ENCODE measurements at regions not wholly inside any gene's neighbourhood (a gene's known extent, or its start where the extent isn't known, plus 50 kb on each side); places are given as distances from the start of the nearest gene placed in this dataset.

GRCh38 chr10:94146313-94146712 lies 152.6 kb downstream of the PLCE1 start:
- Histone ChIP-seq H3K9me3 (no peaks in the 10 kb centered on the region), H3K36me3 (ENCODE audit: control insufficient read depth in 2 of 2, extremely low read depth in 1 of 2, insufficient read depth in 1 of 2, low read length in 1 of 2) (no peaks in the 10 kb centered on the region), H3K27me3 (replicated peaks in 1 of 2; ENCODE audit: control insufficient read depth in 2 of 2, extremely low read depth in 1 of 2, insufficient read depth in 2 of 2, low read length in 1 of 2) (peaks cover 0 to 4% of the 10 kb centered on the region in 2 experiments), H3K4me1 (ENCODE audit: control insufficient read depth in 1 of 2, extremely low read depth in 1 of 2, insufficient read depth in 2 of 2, low read length in 2 of 2) (no peaks in the 10 kb centered on the region), H3K4me3 (ENCODE audit: control insufficient read depth in 1 of 2, extremely low read depth in 1 of 2, low read length in 1 of 2) (no peak overlapping the region), H3K27ac (ENCODE audit: low read length) (no peak overlapping the region)
- ChIA-PET POLR2A (no interaction called here), CTCF (no interaction called here)
- Mint-ChIP-seq H3K4me1 (no peaks in the 10 kb centered on the region), H3K27me3 (peaks cover 2 to 7% of the 10 kb centered on the region in 2 donors), H3K27ac (no peak overlapping the region), H3K4me3 (no peak overlapping the region), H3K9me3 (peaks cover 0 to 8% (median 0%) of the 10 kb centered on the region in 3 donors), H3K36me3 (no peaks in the 10 kb centered on the region)
- ATAC-seq (replicated peaks in 1 of 4) (no peak), DNase-seq (no peak)
- WGBS (ENCODE audit: insufficient coverage), result 88% methylated on average over 5 of the region's 8 CpGs

DNA sequence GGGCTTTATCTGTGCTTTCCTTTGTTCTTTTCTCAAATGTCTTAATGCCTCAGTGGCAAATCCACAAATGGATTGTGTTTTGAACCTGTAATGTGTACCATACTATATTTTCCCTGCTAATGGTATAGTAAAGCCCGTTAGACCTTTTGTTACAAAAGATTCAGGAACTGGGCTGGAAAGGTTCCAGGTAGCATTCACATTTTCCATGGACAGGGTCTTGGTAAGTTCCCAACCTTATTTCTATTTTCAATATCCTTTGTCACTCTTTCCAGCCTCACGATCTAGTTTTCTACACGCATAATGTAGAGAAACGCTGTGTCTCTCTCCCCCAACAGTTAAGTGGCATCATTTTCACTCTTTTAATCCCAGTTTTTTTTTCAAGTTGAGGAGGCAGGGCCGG lies 153.0 kb downstream of the PLCE1 start:
- no peak overlapping the region for H3K4me3 Mint-ChIP-seq
- no peaks in the 10 kb centered on the region for H3K4me1 Mint-ChIP-seq
- no peak for DNase-seq
- ChIA-PET POLR2A (no interaction called here), CTCF (no interaction called here)
- no CpG with 5 or more reads among the region's 5 CpGs for WGBS (ENCODE audit: insufficient coverage)
- Histone ChIP-seq H3K4me1 (ENCODE audit: control insufficient read depth in 1 of 2, extremely low read depth in 1 of 2, insufficient read depth in 2 of 2, low read length in 2 of 2) (no peaks in the 10 kb centered on the region), H3K4me3 (ENCODE audit: control insufficient read depth in 1 of 2, extremely low read depth in 1 of 2, low read length in 1 of 2) (no peak overlapping the region), H3K27me3 (replicated peaks in 1 of 2; ENCODE audit: control insufficient read depth in 2 of 2, extremely low read depth in 1 of 2, insufficient read depth in 2 of 2, low read length in 1 of 2) (peaks cover 0 to 4% of the 10 kb centered on the region in 2 experiments), H3K27ac (ENCODE audit: low read length) (no peak overlapping the region), H3K36me3 (ENCODE audit: control insufficient read depth in 2 of 2, extremely low read depth in 1 of 2, insufficient read depth in 1 of 2, low read length in 1 of 2) (no peaks in the 10 kb centered on the region), H3K9me3 (no peaks in the 10 kb centered on the region)
- H3K27me3 Mint-ChIP-seq, result peaks cover 5 to 7% of the 10 kb centered on the region in 2 donors
- no peak for ATAC-seq (replicated peaks in 1 of 4)
- H3K27ac Mint-ChIP-seq, result no peak overlapping the region
- H3K36me3 Mint-ChIP-seq, result no peaks in the 10 kb centered on the region
- H3K9me3 Mint-ChIP-seq, result peaks cover 0 to 10% (median 0%) of the 10 kb centered on the region in 3 donors

- WGBS (ENCODE audit: insufficient coverage), result no CpG with 5 or more reads among the region's 2 CpGs
- Histone ChIP-seq H3K4me1 (ENCODE audit: control insufficient read depth in 1 of 2, extremely low read depth in 1 of 2, insufficient read depth in 2 of 2, low read length in 2 of 2) (no peaks in the 10 kb centered on the region), H3K27me3 (replicated peaks in 1 of 2; ENCODE audit: control insufficient read depth in 2 of 2, extremely low read depth in 1 of 2, insufficient read depth in 2 of 2, low read length in 1 of 2) (peaks cover 0 to 4% of the 10 kb centered on the region in 2 experiments), H3K36me3 (ENCODE audit: control insufficient read depth in 2 of 2, extremely low read depth in 1 of 2, insufficient read depth in 1 of 2, low read length in 1 of 2) (no peaks in the 10 kb centered on the region), H3K27ac (ENCODE audit: low read length) (no peak overlapping the region), H3K4me3 (ENCODE audit: control insufficient read depth in 1 of 2, extremely low read depth in 1 of 2, low read length in 1 of 2) (no peak overlapping the region), H3K9me3 (no peaks in the 10 kb centered on the region)
- ATAC-seq (replicated peaks in 1 of 4) (no peak), DNase-seq (no peak)
- no peaks in the 10 kb centered on the region for H3K4me1 Mint-ChIP-seq
- ChIA-PET CTCF (no interaction called here), POLR2A (no interaction called here)
- H3K4me3 Mint-ChIP-seq, result no peak overlapping the region
- H3K27me3 Mint-ChIP-seq, result peaks cover 5 to 7% of the 10 kb centered on the region in 2 donors
- no peak overlapping the region for H3K27ac Mint-ChIP-seq
- H3K36me3 Mint-ChIP-seq, result no peaks in the 10 kb centered on the region
- H3K9me3 Mint-ChIP-seq, result peaks cover 0 to 3% (median 0%) of the 10 kb centered on the region in 3 donors
These were observed 156.0 kb downstream of the PLCE1 start for GRCh38 chr10:94149702-94150101.

DNA sequence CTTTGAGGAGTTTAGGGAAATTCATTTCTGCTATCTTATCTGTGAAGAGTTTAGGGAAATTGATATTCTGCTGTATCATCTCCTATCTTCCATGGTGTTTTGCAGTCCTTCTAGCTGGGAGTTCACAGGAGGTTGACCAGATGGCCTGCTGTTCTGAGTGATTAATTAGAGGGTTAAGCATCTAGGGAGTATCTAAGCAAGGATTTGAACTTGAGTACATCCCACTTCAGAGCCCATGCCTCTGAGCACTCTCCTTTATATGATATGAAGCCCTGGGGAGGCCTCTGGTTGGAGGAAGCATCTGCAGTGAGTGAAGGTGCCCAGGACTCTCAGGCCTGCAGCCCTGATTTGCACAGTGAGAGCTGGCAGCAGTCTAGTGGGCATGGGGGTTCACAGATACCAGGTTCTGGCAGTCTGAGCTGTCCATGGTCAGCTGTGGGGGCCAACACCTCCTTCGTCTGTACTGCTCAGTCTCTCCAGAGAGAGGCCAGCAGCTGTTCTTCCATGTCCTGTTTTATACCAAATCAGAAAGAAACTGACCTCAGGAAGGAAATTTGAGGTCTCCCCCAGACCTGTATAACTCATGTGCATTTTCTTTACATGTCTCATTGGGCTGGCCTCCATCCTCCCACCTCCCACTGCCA lies 156.9 kb downstream of the PLCE1 start:
- peaks cover 0 to 4% of the 10 kb centered on the region in 2 experiments for H3K27me3 ChIP-seq (replicated peaks in 1 of 2; ENCODE audit: control insufficient read depth in 2 of 2, extremely low read depth in 1 of 2, insufficient read depth in 2 of 2, low read length in 1 of 2)
- Mint-ChIP-seq H3K36me3 (no peaks in the 10 kb centered on the region), H3K4me3 (no peak overlapping the region), H3K27ac (no peak overlapping the region), H3K4me1 (no peaks in the 10 kb centered on the region), H3K27me3 (peaks cover 5 to 7% of the 10 kb centered on the region in 2 donors), H3K9me3 (peaks cover 0 to 3% (median 0%) of the 10 kb centered on the region in 3 donors)
- no peak overlapping the region for H3K27ac ChIP-seq (ENCODE audit: low read length)
- ChIA-PET CTCF (no interaction called here), POLR2A (no interaction called here)
- no peak for DNase-seq
- no peaks in the 10 kb centered on the region for H3K4me1 ChIP-seq (ENCODE audit: control insufficient read depth in 1 of 2, extremely low read depth in 1 of 2, insufficient read depth in 2 of 2, low read length in 2 of 2)
- no peaks in the 10 kb centered on the region for H3K36me3 ChIP-seq (ENCODE audit: control insufficient read depth in 2 of 2, extremely low read depth in 1 of 2, insufficient read depth in 1 of 2, low read length in 1 of 2)
- WGBS (ENCODE audit: insufficient coverage), result no CpG with 5 or more reads among the region's 1 CpG
- H3K9me3 ChIP-seq, result no peaks in the 10 kb centered on the region
- no peak for ATAC-seq (replicated peaks in 1 of 4)
- H3K4me3 ChIP-seq (ENCODE audit: control insufficient read depth in 1 of 2, extremely low read depth in 1 of 2, low read length in 1 of 2), result no peak overlapping the region

DNA sequence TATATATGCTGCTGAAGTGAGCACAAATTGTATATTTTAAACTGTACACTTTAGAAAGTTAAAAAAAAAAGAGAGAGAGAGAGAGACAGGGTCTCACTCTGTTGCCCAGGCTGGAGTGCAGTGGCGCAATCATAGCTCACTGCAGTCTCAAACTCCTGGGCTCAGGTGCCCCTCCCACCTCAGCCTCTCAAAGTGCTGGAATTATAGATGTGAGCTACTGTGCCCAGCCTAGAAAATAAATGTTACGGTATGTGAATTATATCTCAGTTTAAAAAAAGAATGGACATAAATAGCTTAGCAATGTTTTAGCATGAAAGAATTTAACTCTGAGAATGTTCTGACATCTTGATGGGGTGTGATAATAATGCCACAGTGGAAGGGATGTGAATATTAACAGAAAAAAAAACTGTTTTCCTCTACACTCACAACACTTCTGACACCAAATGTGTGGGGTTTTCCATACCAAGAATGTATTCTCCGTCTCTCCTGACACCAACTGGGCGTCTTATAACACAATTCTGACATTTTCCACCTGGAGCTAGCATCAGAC lies 162.1 kb downstream of the PLCE1 start:
- no peak for DNase-seq

GRCh38 chr10:94156453-94156852 lies 162.7 kb downstream of the PLCE1 start:
- Histone ChIP-seq H3K9me3 (no peaks in the 10 kb centered on the region), H3K27me3 (replicated peaks in 1 of 2; ENCODE audit: control insufficient read depth in 2 of 2, extremely low read depth in 1 of 2, insufficient read depth in 2 of 2, low read length in 1 of 2) (no peaks in the 10 kb centered on the region), H3K36me3 (ENCODE audit: control insufficient read depth in 2 of 2, extremely low read depth in 1 of 2, insufficient read depth in 1 of 2, low read length in 1 of 2) (no peaks in the 10 kb centered on the region), H3K4me3 (ENCODE audit: control insufficient read depth in 1 of 2, extremely low read depth in 1 of 2, low read length in 1 of 2) (no peak overlapping the region), H3K4me1 (ENCODE audit: control insufficient read depth in 1 of 2, extremely low read depth in 1 of 2, insufficient read depth in 2 of 2, low read length in 2 of 2) (no peaks in the 10 kb centered on the region), H3K27ac (ENCODE audit: low read length) (no peak overlapping the region)
- Mint-ChIP-seq H3K27ac (no peak overlapping the region), H3K4me1 (no peaks in the 10 kb centered on the region), H3K36me3 (no peaks in the 10 kb centered on the region), H3K4me3 (no peak overlapping the region), H3K27me3 (peaks cover 0 to 1% of the 10 kb centered on the region in 2 donors), H3K9me3 (peaks cover under 1 to 9% (median 3%) of the 10 kb centered on the region in 3 donors)
- ChIA-PET POLR2A (no interaction called here), CTCF (interaction anchor here in 1 of 2 donors (0.6 kb wide), 1 partner anchor 163 kb away, joined by 3 read pairs; no protein-coding TSS in a partner anchor)
- no CpG with 5 or more reads among the region's 3 CpGs for WGBS (ENCODE audit: insufficient coverage)
- DNase-seq, result no peak
- no peak for ATAC-seq (replicated peaks in 1 of 4)

More for the DNA sequence above, 162.1 kb downstream of the PLCE1 start:
- no peak overlapping the region for H3K27ac ChIP-seq (ENCODE audit: low read length)
- POLR2A ChIA-PET, result no interaction called here
- Mint-ChIP-seq H3K9me3 (peaks cover 3 to 4% (median 3%) of the 10 kb centered on the region in 3 donors), H3K27ac (no peak overlapping the region), H3K36me3 (no peaks in the 10 kb centered on the region), H3K4me3 (no peak overlapping the region), H3K4me1 (no peaks in the 10 kb centered on the region), H3K27me3 (peaks cover 2 to 5% of the 10 kb centered on the region in 2 donors)
- H3K4me1 ChIP-seq (ENCODE audit: control insufficient read depth in 1 of 2, extremely low read depth in 1 of 2, insufficient read depth in 2 of 2, low read length in 2 of 2), result no peaks in the 10 kb centered on the region
- WGBS (ENCODE audit: insufficient coverage), result 67% methylated on average over 2 of the region's 4 CpGs
- no peaks in the 10 kb centered on the region for H3K9me3 ChIP-seq
- no peaks in the 10 kb centered on the region for H3K36me3 ChIP-seq (ENCODE audit: control insufficient read depth in 2 of 2, extremely low read depth in 1 of 2, insufficient read depth in 1 of 2, low read length in 1 of 2)
- H3K27me3 ChIP-seq (replicated peaks in 1 of 2; ENCODE audit: control insufficient read depth in 2 of 2, extremely low read depth in 1 of 2, insufficient read depth in 2 of 2, low read length in 1 of 2), result peaks cover 0 to under 1% of the 10 kb centered on the region in 2 experiments
- no peak for ATAC-seq (replicated peaks in 1 of 4)
- CTCF ChIA-PET, result no interaction called here
- H3K4me3 ChIP-seq (ENCODE audit: control insufficient read depth in 1 of 2, extremely low read depth in 1 of 2, low read length in 1 of 2), result no peak overlapping the region
